Lower leg skin (tissue), 3 donors: ENCODE measurements at regions not wholly inside any gene's neighbourhood (a gene's known extent, or its start where the extent isn't known, plus 50 kb on each side); places are given as distances from the start of the nearest gene placed in this dataset.

ENCODE experiments used
- CTCF ChIP-seq, 3 donors: fragments of 450-650 bp; IDR thresholded peaks; one replicate each; pipeline ENCODE4 v1.5.1; 2016; ENCODE audit warnings: antibody characterized with exemption in 3 of 3, mild to moderate bottlenecking in 3 of 3, moderate library complexity in 2 of 3
- POLR2A ChIP-seq, 2 donors: fragments of 450-650 bp; IDR thresholded peaks; one replicate each; pipeline ENCODE4 v1.6.1; 2016 to 2017; ENCODE audit warnings: antibody characterized with exemption in 2 of 2, mild to moderate bottlenecking in 1 of 2, moderate library complexity in 1 of 2

DNA sequence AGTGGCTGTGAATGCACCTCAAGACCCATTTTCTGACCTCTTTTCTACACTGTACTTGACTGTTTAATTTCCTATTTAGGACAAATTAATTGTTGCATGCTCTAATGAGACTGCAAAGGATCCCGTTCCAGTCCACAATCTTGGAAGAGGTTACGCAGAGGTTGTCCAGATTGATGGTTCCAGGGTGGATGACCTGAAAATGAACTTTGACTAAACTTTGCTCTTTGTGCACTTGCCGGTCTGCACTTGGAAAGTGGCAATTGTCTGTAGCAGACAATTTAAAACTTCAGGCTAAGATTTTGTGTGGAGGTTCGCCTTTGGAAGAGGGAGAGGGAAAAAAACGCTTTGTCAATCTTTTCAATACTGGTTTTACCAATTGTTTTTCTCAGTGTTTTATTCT is 267.8 kb downstream of the TMEM161B start:
- TF ChIP-seq CTCF (IDR thresholded peaks at IDR 0.05) (no peak), POLR2A (IDR thresholded peaks at IDR 0.05) (no peak)
